ENCODE measurements at regions not wholly inside any gene's neighbourhood (a gene's known extent, or its start where the extent isn't known, plus 50 kb on each side); places are given as distances from the start of the nearest gene placed in this dataset.

DNA sequence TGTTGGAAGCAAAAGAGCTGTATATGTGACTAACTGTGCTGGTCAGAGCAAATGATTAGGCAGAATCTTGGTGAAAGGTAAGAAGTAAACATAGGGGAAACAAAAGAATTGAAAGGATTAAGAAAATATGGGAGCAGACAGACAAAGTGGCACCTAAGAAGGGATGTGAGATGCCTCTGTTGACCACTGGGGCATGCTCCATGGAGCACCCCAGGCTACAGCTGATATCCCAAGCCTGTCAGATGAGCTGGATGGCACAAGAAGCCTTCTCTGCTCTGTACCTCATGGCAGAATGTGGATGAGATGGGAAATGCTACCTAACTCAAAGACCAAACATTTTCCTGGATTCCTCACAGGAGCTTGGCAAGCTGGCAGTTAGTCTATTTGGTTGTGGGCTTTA lies 89.3 kb upstream of the SLIT3 start:
- no peak overlapping the region for H3K4me3 ChIP-seq (replicated peaks in 1 of 3)
- no peak for DNase-seq
- no peaks in the 10 kb centered on the region for H3K9me3 ChIP-seq
- H3K27ac ChIP-seq, result no peak overlapping the region
- no peak for TF ChIP-seq CTCF (IDR thresholded peaks at IDR 0.05)
- no peak for TF ChIP-seq POLR2A (IDR thresholded peaks at IDR 0.05)
- no peaks in the 10 kb centered on the region for H3K4me1 ChIP-seq
- no peaks in the 10 kb centered on the region for H3K36me3 ChIP-seq
- H3K27me3 ChIP-seq, result no peaks in the 10 kb centered on the region
- intact Hi-C loops (cut with DNase I), result no loop called here

DNA sequence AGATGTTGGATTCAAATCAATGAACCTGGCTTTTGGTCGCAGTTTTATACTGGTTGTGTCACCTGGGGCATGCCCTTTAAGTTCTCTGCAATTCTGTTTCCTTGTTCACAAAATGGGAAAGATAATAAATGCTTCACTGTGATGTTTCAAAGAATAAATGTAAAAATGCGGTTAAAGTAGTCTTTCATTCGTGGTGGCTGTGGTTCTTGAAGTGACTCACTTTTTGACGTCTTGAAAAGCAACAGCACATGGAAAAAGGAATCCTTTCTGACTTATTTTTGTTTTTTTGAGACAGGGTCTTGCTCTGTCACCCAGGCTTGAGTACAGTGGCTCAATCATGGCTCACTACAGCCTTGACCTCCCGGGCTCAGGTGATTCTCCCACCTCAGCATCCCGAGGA lies 88.4 kb upstream of the SLIT3 start:
- WGBS, 2 donors, result 89 to 91% methylated on average over 6 of the region's 6 CpGs

DNA sequence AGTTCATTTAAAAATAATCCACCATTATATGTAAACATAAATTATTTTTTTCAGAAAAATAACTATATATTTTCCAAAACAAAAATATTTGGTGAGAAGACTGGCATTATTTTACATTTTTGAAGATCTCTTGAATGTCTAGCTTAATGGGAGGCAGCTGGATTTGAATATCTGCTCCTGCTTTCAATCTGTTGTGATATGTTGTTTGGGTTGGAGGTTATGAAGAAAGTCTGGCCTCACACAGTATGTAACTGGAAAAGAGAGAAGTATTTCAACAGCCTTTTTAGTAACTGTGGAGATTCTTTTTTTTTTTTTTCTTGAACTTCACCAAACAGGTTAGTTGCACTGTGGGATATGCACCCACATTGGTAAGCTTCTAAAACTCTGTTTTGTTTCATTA lies 84.7 kb upstream of the SLIT3 start:
- H3K4me1 ChIP-seq, result no peaks in the 10 kb centered on the region

More for the DNA sequence above, 88.4 kb upstream of the SLIT3 start:
- Histone ChIP-seq H3K9me3 (no peaks in the 10 kb centered on the region), H3K36me3 (no peaks in the 10 kb centered on the region), H3K4me3 (replicated peaks in 1 of 3) (no peak overlapping the region), H3K27ac (no peak overlapping the region), H3K27me3 (no peaks in the 10 kb centered on the region), H3K4me1 (no peaks in the 10 kb centered on the region)
- intact Hi-C loops (cut with DNase I), result no loop called here
- DNase-seq, result no peak
- TF ChIP-seq CTCF (IDR thresholded peaks at IDR 0.05) (no peak), POLR2A (IDR thresholded peaks at IDR 0.05) (no peak)

GRCh38 chr5:169384661-169385060 lies 83.7 kb upstream of the SLIT3 start:
- Histone ChIP-seq H3K27ac (no peak overlapping the region), H3K4me1 (no peaks in the 10 kb centered on the region), H3K9me3 (no peaks in the 10 kb centered on the region), H3K4me3 (replicated peaks in 1 of 3) (no peak overlapping the region), H3K27me3 (no peaks in the 10 kb centered on the region), H3K36me3 (no peaks in the 10 kb centered on the region)
- DNase-seq, result no peak
- TF ChIP-seq CTCF (IDR thresholded peaks at IDR 0.05) (no peak), POLR2A (IDR thresholded peaks at IDR 0.05) (no peak)
- intact Hi-C loops (cut with DNase I), result no loop called here
- 46% methylated on average over 5 of the region's 5 CpGs for WGBS, 2 donors

More for the DNA sequence above, 84.7 kb upstream of the SLIT3 start:
- H3K27me3 ChIP-seq, result no peaks in the 10 kb centered on the region
- no peak for TF ChIP-seq CTCF (IDR thresholded peaks at IDR 0.05)
- TF ChIP-seq POLR2A (IDR thresholded peaks at IDR 0.05), result no peak
- DNase-seq, result no peak
- H3K27ac ChIP-seq, result no peak overlapping the region
- no peaks in the 10 kb centered on the region for H3K9me3 ChIP-seq
- no peaks in the 10 kb centered on the region for H3K36me3 ChIP-seq
- intact Hi-C loops (cut with DNase I), result no loop called here
- H3K4me3 ChIP-seq (replicated peaks in 1 of 3), result no peak overlapping the region

GRCh38 chr5:169374761-169375160 lies 73.8 kb upstream of the SLIT3 start:
- 30 to 63% methylated on average over 2 of the region's 2 CpGs for WGBS, 2 donors

More at GRCh38 chr5:169374761-169375160, 73.8 kb upstream of the SLIT3 start:
- TF ChIP-seq CTCF (IDR thresholded peaks at IDR 0.05) (no peak), POLR2A (IDR thresholded peaks at IDR 0.05) (no peak)
- H3K27me3 ChIP-seq, result no peaks in the 10 kb centered on the region
- no peak overlapping the region for H3K27ac ChIP-seq
- H3K36me3 ChIP-seq, result no peaks in the 10 kb centered on the region
- DNase-seq, result peak in 1 of 2 donors; percentile 1
- H3K4me3 ChIP-seq (replicated peaks in 1 of 3), result no peak overlapping the region
- intact Hi-C loops (cut with DNase I), result no loop called here
- H3K9me3 ChIP-seq, result no peaks in the 10 kb centered on the region
- no peaks in the 10 kb centered on the region for H3K4me1 ChIP-seq

Data from thyroid gland (tissue), 4 donors.